KOPT-K1 (cell line): ENCODE measurements at regions not wholly inside any gene's neighbourhood (a gene's known extent, or its start where the extent isn't known, plus 50 kb on each side); places are given as distances from the start of the nearest gene placed in this dataset.
"Not testable (repeated sequence)": the region's sequence is repeated elsewhere in the genome, so short reads cannot be mapped to it uniquely, and the experiment has no call there.

Experiments used
- H3K27ac ChIP-seq: fragments of 200-600 bp; sonication (generic); 2 replicates; pipeline ENCODE4 v1.5.1; 2016; ENCODE audit warnings: antibody characterized with exemption, mild to moderate bottlenecking, low read depth, low read length; ENCODE audit not compliant: poor library complexity, severe bottlenecking
- H3K36me3 ChIP-seq: fragments of 200-600 bp; sonication (generic); 2 replicates; pipeline ENCODE4 v1.5.1; 2017; ENCODE audit warnings: antibody characterized with exemption, mild to moderate bottlenecking, low read length, moderate library complexity; ENCODE audit not compliant: insufficient read depth
- H3K9me3 ChIP-seq: fragments of 200-600 bp; sonication (generic); 2 replicates; pipeline ENCODE4 v1.5.1; 2017; ENCODE audit warnings: antibody characterized with exemption, low read length, mild to moderate bottlenecking; ENCODE audit not compliant: insufficient read depth, poor library complexity, severe bottlenecking

DNA sequence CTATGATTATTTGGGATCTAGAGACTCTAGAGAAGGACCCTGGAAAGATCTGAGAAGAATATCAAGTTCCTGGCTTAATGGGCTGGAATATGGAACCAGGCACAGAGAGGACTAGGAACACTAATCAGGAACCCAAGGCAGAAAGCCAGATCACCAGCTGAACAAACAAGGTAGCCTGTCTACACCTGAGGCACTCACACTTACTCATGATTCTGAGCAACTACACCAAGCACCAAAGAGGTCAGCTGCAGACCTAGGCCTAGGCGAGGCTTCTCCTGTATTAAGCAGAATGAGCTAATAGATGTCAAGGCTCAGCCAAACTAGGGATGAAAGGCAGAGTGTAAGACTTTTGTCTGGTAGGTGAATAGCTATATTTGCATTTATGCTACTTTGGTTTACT is 368.1 kb downstream of the LTN1 start:
- Histone ChIP-seq H3K36me3 (no peaks in the 10 kb centered on the region), H3K27ac (no peak overlapping the region), H3K9me3 (no peaks in the 10 kb centered on the region)

DNA sequence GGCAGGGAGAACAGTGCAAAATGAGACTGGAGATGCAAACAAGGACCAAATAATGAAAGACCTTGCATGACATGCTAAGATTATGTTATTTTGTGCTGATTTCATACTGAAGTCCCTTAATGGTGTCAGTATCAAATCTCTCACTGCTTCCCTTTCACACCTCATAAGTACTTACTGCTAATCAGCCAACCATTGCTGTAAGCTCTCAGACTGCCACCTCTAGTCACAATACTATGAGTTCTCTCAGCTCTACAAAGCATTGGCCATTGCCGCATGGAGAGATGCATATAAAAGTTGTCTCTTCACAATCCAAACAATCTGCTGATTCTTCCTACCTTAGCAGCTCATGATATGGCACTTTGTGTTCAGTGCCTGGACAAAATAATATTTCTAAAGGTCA is 375.4 kb downstream of the LTN1 start:
- no peaks in the 10 kb centered on the region for H3K9me3 ChIP-seq
- H3K36me3 ChIP-seq, result no peaks in the 10 kb centered on the region
- H3K27ac ChIP-seq, result no peak overlapping the region

DNA sequence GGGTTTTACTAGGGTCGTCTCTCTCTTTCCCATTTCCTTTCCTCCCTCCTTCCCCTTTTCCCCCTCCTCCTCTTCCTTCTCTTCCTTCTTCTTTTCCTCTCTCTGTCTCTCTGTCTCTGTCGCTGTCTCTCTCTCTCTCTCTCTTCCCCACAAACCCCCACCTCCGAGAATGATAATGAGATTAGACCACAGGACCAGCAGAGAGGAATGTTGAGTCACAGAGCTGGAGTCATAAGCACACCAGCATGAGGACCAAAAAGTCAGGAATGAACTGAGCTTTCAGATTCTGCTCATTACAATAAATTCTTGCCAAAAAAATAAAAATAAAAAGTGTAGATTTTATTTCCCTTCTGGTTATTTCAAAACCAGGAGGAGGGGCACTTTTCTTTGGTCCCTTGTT is 377.4 kb downstream of the LTN1 start:
- Histone ChIP-seq H3K27ac (no peak overlapping the region), H3K36me3 (no peaks in the 10 kb centered on the region), H3K9me3 (no peaks in the 10 kb centered on the region)

DNA sequence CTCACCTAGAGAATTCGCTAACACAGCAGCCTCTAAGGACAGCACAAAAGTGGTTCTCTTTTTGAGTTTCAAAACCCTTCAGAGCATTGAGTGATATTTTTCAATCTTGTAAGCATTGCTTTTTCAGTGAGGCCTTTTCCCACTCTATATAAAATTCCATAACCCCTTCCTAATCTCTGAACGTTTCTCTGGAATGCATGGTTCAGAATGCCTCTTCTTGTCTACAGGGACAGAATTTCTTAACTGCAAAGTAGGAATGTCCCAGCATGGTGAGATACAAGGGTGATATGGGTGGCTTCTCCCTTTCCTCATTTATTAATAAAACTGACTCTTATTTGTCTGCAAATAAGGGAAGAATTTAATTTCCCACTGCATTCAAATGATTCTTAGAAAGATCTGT is 377.9 kb downstream of the LTN1 start:
- no peak overlapping the region for H3K27ac ChIP-seq
- no peaks in the 10 kb centered on the region for H3K9me3 ChIP-seq
- H3K36me3 ChIP-seq, result no peaks in the 10 kb centered on the region

GRCh38 chr21:28608646-28609045 is 384.0 kb downstream of the LTN1 start:
- no peaks in the 10 kb centered on the region for H3K36me3 ChIP-seq
- H3K9me3 ChIP-seq, result no peaks in the 10 kb centered on the region
- no peak overlapping the region for H3K27ac ChIP-seq

GRCh38 chr21:28607545-28607944 is 385.1 kb downstream of the LTN1 start:
- H3K36me3 ChIP-seq, result no peaks in the 10 kb centered on the region
- no peaks in the 10 kb centered on the region for H3K9me3 ChIP-seq
- no peak overlapping the region for H3K27ac ChIP-seq

DNA sequence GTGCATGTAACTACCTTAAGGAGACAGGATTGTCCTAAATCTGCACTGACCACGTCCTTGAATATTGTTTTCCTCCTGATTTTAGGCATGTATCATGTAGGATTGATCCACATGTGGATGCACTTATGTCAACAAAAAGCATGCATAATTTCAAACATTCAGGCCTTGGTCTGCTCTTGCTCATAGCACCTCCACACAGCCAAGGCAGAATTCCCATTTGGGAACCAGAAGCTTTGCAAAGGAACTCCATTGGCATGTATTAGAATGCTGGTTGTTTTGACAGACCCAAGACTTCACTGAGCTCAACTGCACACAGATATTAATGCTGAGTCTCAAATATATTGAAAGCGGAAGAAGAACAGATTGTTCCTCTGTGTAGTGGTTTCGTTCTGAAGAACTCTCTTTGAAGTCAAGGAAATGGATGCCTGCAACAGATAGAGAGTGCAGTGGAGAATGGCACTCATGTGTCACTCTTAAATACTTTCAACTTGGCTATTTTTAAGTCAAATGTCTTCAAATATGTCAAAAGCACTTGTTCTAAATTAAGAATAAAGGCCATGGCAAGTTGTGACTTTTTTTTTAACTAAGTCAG is 387.6 kb downstream of the LTN1 start:
- Histone ChIP-seq H3K36me3 (no peaks in the 10 kb centered on the region), H3K27ac (no peak overlapping the region), H3K9me3 (peaks cover 17% of the 10 kb centered on the region)

DNA sequence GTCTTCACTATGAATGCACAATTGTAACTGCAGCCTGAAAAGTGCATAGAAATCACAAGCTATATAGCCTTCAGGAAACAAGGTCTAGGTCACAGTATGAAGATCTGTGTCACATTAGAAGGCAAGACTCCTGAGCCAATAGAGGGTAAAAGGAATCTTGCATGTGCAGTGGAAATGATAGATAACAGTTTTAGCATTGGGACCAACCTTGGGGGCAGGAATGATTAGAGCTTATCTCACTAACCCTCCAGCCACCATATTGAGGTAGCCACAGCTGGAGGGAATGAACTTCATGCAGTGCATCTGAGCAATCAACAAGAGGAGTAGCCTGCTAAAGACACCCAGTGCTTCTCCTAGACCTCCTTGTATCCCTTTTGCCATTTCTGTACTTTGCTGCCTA is 390.1 kb downstream of the LTN1 start:
- H3K27ac ChIP-seq, result no peak overlapping the region
- no peaks in the 10 kb centered on the region for H3K36me3 ChIP-seq
- peaks cover 30% of the 10 kb centered on the region for H3K9me3 ChIP-seq

- Histone ChIP-seq H3K36me3 (no peaks in the 10 kb centered on the region), H3K27ac (no peak overlapping the region), H3K9me3 (peaks cover 30% of the 10 kb centered on the region)
Measured at GRCh38 chr21:28598214-28598613, 394.5 kb downstream of the LTN1 start.

DNA sequence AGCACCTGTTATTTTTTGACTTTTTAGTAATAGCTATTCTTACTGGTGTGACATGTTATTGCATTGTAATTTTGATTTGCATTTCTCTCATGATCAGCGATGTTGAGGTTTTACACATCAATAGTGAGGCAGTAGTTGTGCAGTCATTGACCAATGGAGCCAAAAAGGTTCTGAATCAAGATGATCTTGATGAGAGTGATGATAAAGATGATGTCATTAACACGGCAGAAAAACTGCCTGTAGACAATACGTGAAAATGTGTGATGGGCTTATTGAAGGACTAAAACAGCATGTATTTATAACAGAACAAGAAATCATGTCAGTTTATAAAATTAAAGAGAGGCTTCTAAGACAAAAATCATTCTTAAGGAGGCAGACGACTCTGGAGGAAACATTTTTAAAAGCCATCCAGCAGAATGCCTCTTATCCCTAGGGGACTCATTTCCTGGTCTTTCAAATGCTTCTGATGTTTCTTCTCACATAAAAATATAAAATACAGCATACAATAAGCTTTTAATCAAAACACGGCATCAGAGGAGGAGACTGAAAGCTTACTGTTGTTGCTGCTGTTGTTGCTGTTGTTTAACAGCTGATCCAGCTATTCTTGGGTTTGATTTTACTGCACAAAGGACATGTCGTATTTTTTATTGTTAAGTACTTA is 400.3 kb downstream of the LTN1 start:
- Histone ChIP-seq H3K27ac (no peak overlapping the region), H3K9me3 (no peaks in the 10 kb centered on the region), H3K36me3 (no peaks in the 10 kb centered on the region)

GRCh38 chr21:28590676-28591075 is 402.0 kb downstream of the LTN1 start:
- no peak overlapping the region for H3K27ac ChIP-seq
- no peaks in the 10 kb centered on the region for H3K9me3 ChIP-seq
- H3K36me3 ChIP-seq, result no peaks in the 10 kb centered on the region

DNA sequence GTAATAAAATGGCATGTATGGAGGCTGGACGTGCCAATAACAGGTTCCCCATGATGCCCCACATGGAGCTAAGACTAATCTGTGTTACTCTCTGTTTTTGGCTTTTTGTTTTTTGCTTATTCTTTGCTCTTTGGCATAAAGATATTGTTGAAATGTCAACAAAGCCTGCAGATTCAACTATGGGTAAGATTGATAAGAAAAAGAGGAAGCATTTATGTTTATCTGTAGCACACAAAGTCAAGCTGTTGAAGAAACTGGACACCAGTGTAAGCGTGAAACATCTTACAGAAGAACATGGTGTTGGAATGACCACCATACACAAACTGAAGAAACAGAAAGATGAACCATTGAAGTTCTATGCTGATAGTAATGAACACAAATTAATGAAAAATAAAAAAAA is 402.7 kb downstream of the LTN1 start:
- Histone ChIP-seq H3K9me3 (no peaks in the 10 kb centered on the region), H3K36me3 (no peaks in the 10 kb centered on the region), H3K27ac (no peak overlapping the region)

- Histone ChIP-seq H3K27ac (no peak overlapping the region), H3K36me3 (no peaks in the 10 kb centered on the region), H3K9me3 (no peaks in the 10 kb centered on the region)
Measured at GRCh38 chr21:28588997-28589396, 403.7 kb downstream of the LTN1 start.

DNA sequence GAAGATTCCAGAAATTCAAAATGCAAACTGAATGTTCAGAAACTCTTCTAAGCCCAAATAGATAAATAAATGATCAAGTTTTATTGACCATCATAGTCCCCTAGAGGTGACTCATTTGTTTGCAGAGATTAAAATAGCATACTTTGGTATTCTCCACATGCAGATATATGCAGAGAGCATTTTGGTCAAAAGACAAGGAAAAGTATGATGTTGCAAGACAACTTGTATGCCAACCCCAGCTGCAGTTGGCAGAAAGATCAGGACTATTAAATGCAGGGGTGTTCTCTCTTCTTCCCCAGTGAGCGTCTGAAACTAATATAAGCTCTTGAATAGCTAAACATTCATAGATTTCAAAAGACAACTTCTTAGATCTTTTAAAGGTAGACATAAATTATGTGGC is 404.9 kb downstream of the LTN1 start:
- Histone ChIP-seq H3K27ac (no peak overlapping the region), H3K9me3 (no peaks in the 10 kb centered on the region)

GRCh38 chr21:28581976-28582375 is 410.7 kb downstream of the LTN1 start:
- H3K27ac ChIP-seq, result no peak overlapping the region
- H3K36me3 ChIP-seq, result no peaks in the 10 kb centered on the region
- H3K9me3 ChIP-seq, result no peaks in the 10 kb centered on the region

More for the DNA sequence above, 404.9 kb downstream of the LTN1 start:
- H3K36me3 ChIP-seq, result no peaks in the 10 kb centered on the region

DNA sequence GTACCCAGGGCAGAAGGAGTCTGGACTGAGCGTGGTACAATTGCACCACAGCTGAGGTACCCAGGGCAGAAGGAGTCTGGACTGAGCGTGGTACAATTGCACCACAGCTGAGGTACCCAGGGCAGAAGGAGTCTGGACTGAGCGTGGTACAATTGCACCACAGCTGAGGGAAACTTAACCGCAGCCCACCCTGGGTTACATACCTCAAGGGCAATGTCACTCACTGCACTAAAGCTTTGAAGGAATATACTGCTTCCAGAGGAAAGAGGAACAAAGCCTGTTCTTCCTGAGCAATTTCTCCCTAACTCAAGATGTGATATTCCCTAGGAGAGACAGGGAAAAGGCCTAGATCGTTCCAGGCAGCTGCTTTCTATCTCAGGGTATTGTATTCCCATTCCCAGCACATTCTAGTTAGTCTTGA is 411.4 kb downstream of the LTN1 start:
- not testable (repeated sequence) for H3K9me3 ChIP-seq, H3K36me3 ChIP-seq, H3K27ac ChIP-seq
